ENCODE measurements at regions not wholly inside any gene's neighbourhood (a gene's known extent, or its start where the extent isn't known, plus 50 kb on each side); places are given as distances from the start of the nearest gene placed in this dataset.

DNA sequence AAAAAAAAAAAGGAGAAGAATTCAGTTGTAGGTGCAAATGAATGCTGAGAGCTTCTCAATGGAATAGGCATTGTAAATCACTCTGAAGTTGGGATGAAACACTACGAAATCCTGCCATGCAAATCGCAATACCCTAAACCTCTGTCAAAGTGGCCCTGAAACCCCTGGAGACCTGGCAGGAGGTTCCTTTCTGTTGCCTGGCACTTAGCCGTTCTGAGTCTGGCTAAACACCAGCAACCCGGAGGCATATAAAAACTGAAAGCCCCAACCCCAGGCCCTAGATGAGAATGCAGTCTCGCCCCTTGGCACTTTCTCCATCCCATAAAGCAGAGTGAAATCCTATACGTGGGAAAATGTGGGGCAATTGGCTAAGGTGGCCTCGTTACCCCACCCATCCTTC lies 151.5 kb upstream of the PARP11 start:
- Histone ChIP-seq H4K20me1 (ENCODE audit: control insufficient read depth, insufficient read depth) (no peaks in the 10 kb centered on the region), H3K9me3 (replicated peaks; ENCODE audit: control insufficient read depth, insufficient read depth, low read length) (no peaks in the 10 kb centered on the region), H3K36me3 (ENCODE audit: control insufficient read depth in 2 of 2, insufficient read depth in 2 of 2, low read length in 1 of 2) (no peaks in the 10 kb centered on the region), H3K4me3 (no peak overlapping the region), H3K27ac (ENCODE audit: control insufficient read depth, insufficient read depth) (no peak overlapping the region), H3K4me1 (ENCODE audit: control insufficient read depth, insufficient read depth, low read length) (no peaks in the 10 kb centered on the region), H3K9ac (ENCODE audit: control insufficient read depth, insufficient read depth, low read length) (no peak overlapping the region), H3K4me2 (ENCODE audit: control insufficient read depth, insufficient read depth) (no peak overlapping the region), H2AFZ (ENCODE audit: control insufficient read depth, low read depth, low read length) (no peak overlapping the region), H3K27me3 (replicated peaks in 1 of 2; ENCODE audit: control insufficient read depth in 2 of 2, insufficient read depth in 2 of 2, low read length in 1 of 2) (peaks cover 0 to 1% of the 10 kb centered on the region in 2 experiments; a peak in 1 of 4 replicates), H3K79me2 (ENCODE audit: control insufficient read depth, insufficient read depth, low read length) (no peaks in the 10 kb centered on the region)
- no peak for FAIRE-seq
- ChIA-PET POLR2A (no interaction called here), CTCF (no interaction called here), SMC1A (ENCODE audit: uncharacterized antibody, unreplicated experiment) (interaction anchor here (0.9 kb wide), 1 partner anchor 243 kb away, joined by 4 read pairs; no protein-coding TSS in a partner anchor), RAD21 (ENCODE audit: unreplicated experiment) (no interaction called here)
- no peak for ATAC-seq
- TF ChIP-seq ZNF384 (IDR thresholded peaks at IDR 0.05; ENCODE audit: borderline replicate concordance, low read depth, low read length) (no peak), TARDBP (IDR thresholded peaks at IDR 0.05; ENCODE audit: borderline replicate concordance) (no peak), SREBF1 (IDR thresholded peaks at IDR 0.05; ENCODE audit: low read length) (no peak), KAT2A (conservative IDR thresholded peaks at IDR 0.05; ENCODE audit: control insufficient read depth, low read depth, low read length) (no peak), SIN3A (IDR thresholded peaks at IDR 0.05; ENCODE audit: low read depth, low read length) (no peak), BCL11A (IDR thresholded peaks at IDR 0.05; ENCODE audit: low read depth, low read length) (no peak), RCOR1 (conservative IDR thresholded peaks at IDR 0.05; ENCODE audit: low read depth, low read length) (no peak)
- TF ChIP-seq, protein P1, sequence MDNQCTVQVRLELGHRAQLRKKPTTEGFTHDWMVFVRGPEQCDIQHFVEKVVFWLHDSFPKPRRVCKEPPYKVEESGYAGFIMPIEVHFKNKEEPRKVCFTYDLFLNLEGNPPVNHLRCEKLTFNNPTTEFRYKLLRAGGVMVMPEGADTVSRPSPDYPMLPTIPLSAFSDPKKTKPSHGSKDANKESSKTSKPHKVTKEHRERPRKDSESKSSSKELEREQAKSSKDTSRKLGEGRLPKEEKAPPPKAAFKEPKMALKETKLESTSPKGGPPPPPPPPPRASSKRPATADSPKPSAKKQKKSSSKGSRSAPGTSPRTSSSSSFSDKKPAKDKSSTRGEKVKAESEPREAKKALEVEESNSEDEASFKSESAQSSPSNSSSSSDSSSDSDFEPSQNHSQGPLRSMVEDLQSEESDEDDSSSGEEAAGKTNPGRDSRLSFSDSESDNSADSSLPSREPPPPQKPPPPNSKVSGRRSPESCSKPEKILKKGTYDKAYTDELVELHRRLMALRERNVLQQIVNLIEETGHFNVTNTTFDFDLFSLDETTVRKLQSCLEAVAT (IDR thresholded peaks at IDR 0.05), result no peak
- TF ChIP-seq, protein P2, sequence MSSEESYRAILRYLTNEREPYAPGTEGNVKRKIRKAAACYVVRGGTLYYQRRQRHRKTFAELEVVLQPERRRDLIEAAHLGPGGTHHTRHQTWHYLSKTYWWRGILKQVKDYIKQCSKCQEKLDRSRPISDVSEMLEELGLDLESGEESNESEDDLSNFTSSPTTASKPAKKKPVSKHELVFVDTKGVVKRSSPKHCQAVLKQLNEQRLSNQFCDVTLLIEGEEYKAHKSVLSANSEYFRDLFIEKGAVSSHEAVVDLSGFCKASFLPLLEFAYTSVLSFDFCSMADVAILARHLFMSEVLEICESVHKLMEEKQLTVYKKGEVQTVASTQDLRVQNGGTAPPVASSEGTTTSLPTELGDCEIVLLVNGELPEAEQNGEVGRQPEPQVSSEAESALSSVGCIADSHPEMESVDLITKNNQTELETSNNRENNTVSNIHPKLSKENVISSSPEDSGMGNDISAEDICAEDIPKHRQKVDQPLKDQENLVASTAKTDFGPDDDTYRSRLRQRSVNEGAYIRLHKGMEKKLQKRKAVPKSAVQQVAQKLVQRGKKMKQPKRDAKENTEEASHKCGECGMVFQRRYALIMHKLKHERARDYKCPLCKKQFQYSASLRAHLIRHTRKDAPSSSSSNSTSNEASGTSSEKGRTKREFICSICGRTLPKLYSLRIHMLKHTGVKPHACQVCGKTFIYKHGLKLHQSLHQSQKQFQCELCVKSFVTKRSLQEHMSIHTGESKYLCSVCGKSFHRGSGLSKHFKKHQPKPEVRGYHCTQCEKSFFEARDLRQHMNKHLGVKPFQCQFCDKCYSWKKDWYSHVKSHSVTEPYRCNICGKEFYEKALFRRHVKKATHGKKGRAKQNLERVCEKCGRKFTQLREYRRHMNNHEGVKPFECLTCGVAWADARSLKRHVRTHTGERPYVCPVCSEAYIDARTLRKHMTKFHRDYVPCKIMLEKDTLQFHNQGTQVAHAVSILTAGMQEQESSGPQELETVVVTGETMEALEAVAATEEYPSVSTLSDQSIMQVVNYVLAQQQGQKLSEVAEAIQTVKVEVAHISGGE (CRISPR knock-in tag; IDR thresholded peaks at IDR 0.05), result no peak
- TF ChIP-seq, protein P3, sequence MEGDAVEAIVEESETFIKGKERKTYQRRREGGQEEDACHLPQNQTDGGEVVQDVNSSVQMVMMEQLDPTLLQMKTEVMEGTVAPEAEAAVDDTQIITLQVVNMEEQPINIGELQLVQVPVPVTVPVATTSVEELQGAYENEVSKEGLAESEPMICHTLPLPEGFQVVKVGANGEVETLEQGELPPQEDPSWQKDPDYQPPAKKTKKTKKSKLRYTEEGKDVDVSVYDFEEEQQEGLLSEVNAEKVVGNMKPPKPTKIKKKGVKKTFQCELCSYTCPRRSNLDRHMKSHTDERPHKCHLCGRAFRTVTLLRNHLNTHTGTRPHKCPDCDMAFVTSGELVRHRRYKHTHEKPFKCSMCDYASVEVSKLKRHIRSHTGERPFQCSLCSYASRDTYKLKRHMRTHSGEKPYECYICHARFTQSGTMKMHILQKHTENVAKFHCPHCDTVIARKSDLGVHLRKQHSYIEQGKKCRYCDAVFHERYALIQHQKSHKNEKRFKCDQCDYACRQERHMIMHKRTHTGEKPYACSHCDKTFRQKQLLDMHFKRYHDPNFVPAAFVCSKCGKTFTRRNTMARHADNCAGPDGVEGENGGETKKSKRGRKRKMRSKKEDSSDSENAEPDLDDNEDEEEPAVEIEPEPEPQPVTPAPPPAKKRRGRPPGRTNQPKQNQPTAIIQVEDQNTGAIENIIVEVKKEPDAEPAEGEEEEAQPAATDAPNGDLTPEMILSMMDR (IDR thresholded peaks at IDR 0.05 in 2 of 3, conservative IDR thresholded peaks at IDR 0.05 in 1 of 3; ENCODE audit: control insufficient read depth in 2 of 3, extremely low read depth in 1 of 3, insufficient read depth in 1 of 3, low read depth in 3 of 3, low read length in 3 of 3), result no peak
- TF ChIP-seq, protein P4, sequence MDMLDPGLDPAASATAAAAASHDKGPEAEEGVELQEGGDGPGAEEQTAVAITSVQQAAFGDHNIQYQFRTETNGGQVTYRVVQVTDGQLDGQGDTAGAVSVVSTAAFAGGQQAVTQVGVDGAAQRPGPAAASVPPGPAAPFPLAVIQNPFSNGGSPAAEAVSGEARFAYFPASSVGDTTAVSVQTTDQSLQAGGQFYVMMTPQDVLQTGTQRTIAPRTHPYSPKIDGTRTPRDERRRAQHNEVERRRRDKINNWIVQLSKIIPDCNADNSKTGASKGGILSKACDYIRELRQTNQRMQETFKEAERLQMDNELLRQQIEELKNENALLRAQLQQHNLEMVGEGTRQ (IDR thresholded peaks at IDR 0.05; ENCODE audit: borderline replicate concordance, low read depth, low read length), result no peak
- no peak for DNase-seq (ENCODE audit: low read depth, low spot score)
- in situ Hi-C loops (cut with MboI) (no loop called here), intact Hi-C loops (cut with micrococcal nuclease; ENCODE audit: unreplicated experiment) (no loop called here)
- WGBS (ENCODE audit: insufficient coverage, insufficient replicate concordance, low lambda C conversion rate, missing lambda C conversion rate), result 6% methylated on average over 7 of the region's 7 CpGs
- BruUV-seq (replicated peaks), result no TSS peak
